Activated naive CD4-positive, alpha-beta T cell treated with anti-CD3 and anti-CD28 coated beads, Interleukin-2, amount 50 U/mL, for 24 hours (primary cell): ENCODE measurements at regions not wholly inside any gene's neighbourhood (a gene's known extent, or its start where the extent isn't known, plus 50 kb on each side); places are given as distances from the start of the nearest gene placed in this dataset.
"Not testable (repeated sequence)": the region's sequence is repeated elsewhere in the genome, so short reads cannot be mapped to it uniquely, and the experiment has no call there.

ENCODE experiments used
- H3K27ac Mint-ChIP-seq: one replicate; pipeline ENCODE4 v1.8.0; 2021; ENCODE audit warnings: mild to moderate bottlenecking, mixed read lengths
- H3K27me3 Mint-ChIP-seq: one replicate; pipeline ENCODE4 v1.8.0; 2021; ENCODE audit warnings: mixed read lengths
- H3K36me3 Mint-ChIP-seq: one replicate; pipeline ENCODE4 v1.8.0; 2021; ENCODE audit warnings: mixed read lengths
- H3K4me1 Mint-ChIP-seq: one replicate; pipeline ENCODE4 v1.8.0; 2021; ENCODE audit warnings: mixed read lengths
- H3K4me3 Mint-ChIP-seq: one replicate; pipeline ENCODE4 v1.8.0; 2021; ENCODE audit warnings: mild to moderate bottlenecking, mixed read lengths
- H3K9me3 Mint-ChIP-seq: one replicate; pipeline ENCODE4 v1.8.0; 2021; ENCODE audit warnings: mixed read lengths

GRCh38 chr3:72067721-72068120 is 282.8 kb upstream of the PROK2 start:
- no peak overlapping the region for H3K27ac Mint-ChIP-seq
- H3K4me3 Mint-ChIP-seq, result no peak overlapping the region
- H3K9me3 Mint-ChIP-seq, result peaks cover 5% of the 10 kb centered on the region
- H3K36me3 Mint-ChIP-seq, result no peaks in the 10 kb centered on the region
- H3K27me3 Mint-ChIP-seq, result no peaks in the 10 kb centered on the region
- H3K4me1 Mint-ChIP-seq, result no peaks in the 10 kb centered on the region

GRCh38 chr3:72065872-72066641 is 281.1 kb upstream of the PROK2 start:
- no peak overlapping the region for H3K27ac Mint-ChIP-seq
- no peaks in the 10 kb centered on the region for H3K36me3 Mint-ChIP-seq
- H3K9me3 Mint-ChIP-seq, result peaks cover 5% of the 10 kb centered on the region
- no peak overlapping the region for H3K4me3 Mint-ChIP-seq
- no peaks in the 10 kb centered on the region for H3K4me1 Mint-ChIP-seq
- H3K27me3 Mint-ChIP-seq, result no peaks in the 10 kb centered on the region

- Mint-ChIP-seq H3K4me3 (no peak overlapping the region), H3K4me1 (no peaks in the 10 kb centered on the region), H3K27me3 (no peaks in the 10 kb centered on the region), H3K27ac (no peak overlapping the region), H3K36me3 (no peaks in the 10 kb centered on the region), H3K9me3 (peaks cover 5% of the 10 kb centered on the region)
Observed at GRCh38 chr3:72065236-72065635, 280.3 kb upstream of the PROK2 start.

- H3K27me3 Mint-ChIP-seq, H3K27ac Mint-ChIP-seq, H3K36me3 Mint-ChIP-seq, H3K4me3 Mint-ChIP-seq, H3K9me3 Mint-ChIP-seq, H3K4me1 Mint-ChIP-seq: not testable (repeated sequence)
Observed at GRCh38 chr3:72064727-72065126, 279.8 kb upstream of the PROK2 start.

- Mint-ChIP-seq H3K36me3 (no peaks in the 10 kb centered on the region), H3K4me3 (no peak overlapping the region), H3K27ac (no peak overlapping the region), H3K27me3 (no peaks in the 10 kb centered on the region), H3K9me3 (peaks cover 5% of the 10 kb centered on the region), H3K4me1 (no peaks in the 10 kb centered on the region)
Observed at GRCh38 chr3:72062017-72062416, 277.1 kb upstream of the PROK2 start.

- H3K4me1 Mint-ChIP-seq, result no peaks in the 10 kb centered on the region
- H3K27me3 Mint-ChIP-seq, result no peaks in the 10 kb centered on the region
- H3K36me3 Mint-ChIP-seq, result no peaks in the 10 kb centered on the region
- no peak overlapping the region for H3K4me3 Mint-ChIP-seq
- H3K27ac Mint-ChIP-seq, result no peak overlapping the region
- H3K9me3 Mint-ChIP-seq, result peaks cover 5% of the 10 kb centered on the region
Observed at GRCh38 chr3:72060447-72061034, 275.6 kb upstream of the PROK2 start.

GRCh38 chr3:72058493-72059081 is 273.6 kb upstream of the PROK2 start:
- H3K27me3 Mint-ChIP-seq, result no peaks in the 10 kb centered on the region
- H3K4me1 Mint-ChIP-seq, result no peaks in the 10 kb centered on the region
- H3K9me3 Mint-ChIP-seq, result no peaks in the 10 kb centered on the region
- H3K4me3 Mint-ChIP-seq, result no peak overlapping the region
- no peak overlapping the region for H3K27ac Mint-ChIP-seq
- no peaks in the 10 kb centered on the region for H3K36me3 Mint-ChIP-seq

GRCh38 chr3:72055436-72055835 is 270.5 kb upstream of the PROK2 start:
- H3K27me3 Mint-ChIP-seq, result no peaks in the 10 kb centered on the region
- H3K27ac Mint-ChIP-seq, result no peak overlapping the region
- H3K4me3 Mint-ChIP-seq, result no peak overlapping the region
- no peaks in the 10 kb centered on the region for H3K36me3 Mint-ChIP-seq
- H3K4me1 Mint-ChIP-seq, result no peaks in the 10 kb centered on the region
- H3K9me3 Mint-ChIP-seq, result no peaks in the 10 kb centered on the region

GRCh38 chr3:72054976-72055375 is 270.0 kb upstream of the PROK2 start:
- Mint-ChIP-seq H3K9me3 (no peaks in the 10 kb centered on the region), H3K36me3 (no peaks in the 10 kb centered on the region), H3K27me3 (no peaks in the 10 kb centered on the region)

GRCh38 chr3:72052841-72053409 is 268.0 kb upstream of the PROK2 start:
- Mint-ChIP-seq H3K27ac (no peak overlapping the region), H3K36me3 (no peaks in the 10 kb centered on the region), H3K9me3 (no peaks in the 10 kb centered on the region), H3K4me1 (no peaks in the 10 kb centered on the region), H3K27me3 (no peaks in the 10 kb centered on the region), H3K4me3 (no peak overlapping the region)

More at GRCh38 chr3:72054976-72055375, 270.0 kb upstream of the PROK2 start:
- H3K4me1 Mint-ChIP-seq, result no peaks in the 10 kb centered on the region
- H3K4me3 Mint-ChIP-seq, result no peak overlapping the region
- H3K27ac Mint-ChIP-seq, result no peak overlapping the region

- Mint-ChIP-seq H3K27ac (no peak overlapping the region), H3K36me3 (no peaks in the 10 kb centered on the region), H3K9me3 (no peaks in the 10 kb centered on the region), H3K4me3 (no peak overlapping the region), H3K4me1 (no peaks in the 10 kb centered on the region), H3K27me3 (no peaks in the 10 kb centered on the region)
Observed at GRCh38 chr3:72050771-72051170, 265.8 kb upstream of the PROK2 start.

- H3K27ac Mint-ChIP-seq, result no peak overlapping the region
- no peak overlapping the region for H3K4me3 Mint-ChIP-seq
- no peaks in the 10 kb centered on the region for H3K36me3 Mint-ChIP-seq
- H3K9me3 Mint-ChIP-seq, result no peaks in the 10 kb centered on the region
- no peaks in the 10 kb centered on the region for H3K27me3 Mint-ChIP-seq
- H3K4me1 Mint-ChIP-seq, result no peaks in the 10 kb centered on the region
Observed at GRCh38 chr3:72050048-72050632, 265.2 kb upstream of the PROK2 start.

- Mint-ChIP-seq H3K9me3 (no peaks in the 10 kb centered on the region), H3K27me3 (no peaks in the 10 kb centered on the region), H3K27ac (no peak overlapping the region), H3K4me1 (no peaks in the 10 kb centered on the region), H3K36me3 (no peaks in the 10 kb centered on the region), H3K4me3 (no peak overlapping the region)
Observed at GRCh38 chr3:72049300-72049699, 264.4 kb upstream of the PROK2 start.

- Mint-ChIP-seq H3K27ac (no peak overlapping the region), H3K9me3 (no peaks in the 10 kb centered on the region), H3K36me3 (no peaks in the 10 kb centered on the region), H3K27me3 (no peaks in the 10 kb centered on the region), H3K4me1 (no peaks in the 10 kb centered on the region), H3K4me3 (no peak overlapping the region)
Observed at GRCh38 chr3:72048873-72049272, 263.9 kb upstream of the PROK2 start.

- Mint-ChIP-seq H3K4me1 (no peaks in the 10 kb centered on the region), H3K27ac (no peak overlapping the region), H3K4me3 (no peak overlapping the region), H3K27me3 (no peaks in the 10 kb centered on the region), H3K9me3 (no peaks in the 10 kb centered on the region), H3K36me3 (no peaks in the 10 kb centered on the region)
Observed at GRCh38 chr3:72047221-72047871, 262.4 kb upstream of the PROK2 start.
